EL (cell line): ENCODE measurements at regions not wholly inside any gene's neighbourhood (a gene's known extent, or its start where the extent isn't known, plus 50 kb on each side); places are given as distances from the start of the nearest gene placed in this dataset.
"Not testable (repeated sequence)": the region's sequence is repeated elsewhere in the genome, so short reads cannot be mapped to it uniquely, and the experiment has no call there.

ENCODE experiments used
- DNase-seq: peaks from one replicate; pipeline ENCODE4 v3.0.0-alpha.2; 2016

- DNase-seq = no peak
These were observed 568.4 kb downstream of the REEP3 start for GRCh38 chr10:64089648-64090047.

DNA sequence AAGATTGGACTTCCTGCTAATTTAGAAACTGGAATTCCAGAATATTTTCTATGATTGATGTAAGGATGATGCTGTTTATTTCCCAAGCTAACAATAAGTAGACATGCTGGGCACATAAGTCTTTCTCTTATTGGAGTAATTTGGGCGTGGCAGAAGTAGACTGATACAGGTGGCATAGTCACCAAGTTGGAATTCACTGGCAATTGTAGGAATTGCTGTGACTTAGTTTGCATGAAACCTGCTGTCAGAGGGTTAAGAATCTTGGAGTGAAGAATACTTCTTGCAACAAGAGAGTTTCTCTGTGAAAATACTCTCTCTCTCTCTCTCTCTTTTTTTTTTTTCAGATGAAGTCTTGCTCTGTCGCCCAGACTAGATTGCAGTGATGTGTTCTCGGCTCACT, 569.7 kb downstream of the REEP3 start:
- no peak for DNase-seq

GRCh38 chr10:64091897-64092296, 570.7 kb downstream of the REEP3 start:
- DNase-seq = no peak

DNA sequence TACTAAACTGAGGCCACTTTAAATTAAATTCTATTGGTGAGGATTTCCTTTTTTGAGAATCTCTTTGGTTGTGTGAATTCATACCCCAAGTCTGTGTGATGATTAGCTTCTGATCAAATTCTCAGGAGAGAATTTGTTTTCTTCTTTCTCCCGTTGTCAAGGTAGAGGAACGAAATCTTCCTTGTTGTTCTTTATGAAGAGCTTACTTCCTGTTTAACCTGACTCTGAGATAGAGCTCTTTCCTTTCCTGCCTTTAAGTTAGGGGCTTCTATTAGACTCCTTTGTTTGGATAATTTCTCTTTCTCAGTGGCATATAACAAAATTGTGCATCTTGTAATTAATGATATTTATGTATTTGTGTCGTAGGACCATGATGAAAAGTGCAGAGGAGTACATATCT, 572.1 kb downstream of the REEP3 start:
- DNase-seq = no peak

GRCh38 chr10:64093946-64094535, 572.8 kb downstream of the REEP3 start:
- DNase-seq = no peak

GRCh38 chr10:64096941-64097340, 575.7 kb downstream of the REEP3 start:
- no peak for DNase-seq

- no peak for DNase-seq
These were observed 576.4 kb downstream of the REEP3 start for GRCh38 chr10:64097391-64098122.

DNA sequence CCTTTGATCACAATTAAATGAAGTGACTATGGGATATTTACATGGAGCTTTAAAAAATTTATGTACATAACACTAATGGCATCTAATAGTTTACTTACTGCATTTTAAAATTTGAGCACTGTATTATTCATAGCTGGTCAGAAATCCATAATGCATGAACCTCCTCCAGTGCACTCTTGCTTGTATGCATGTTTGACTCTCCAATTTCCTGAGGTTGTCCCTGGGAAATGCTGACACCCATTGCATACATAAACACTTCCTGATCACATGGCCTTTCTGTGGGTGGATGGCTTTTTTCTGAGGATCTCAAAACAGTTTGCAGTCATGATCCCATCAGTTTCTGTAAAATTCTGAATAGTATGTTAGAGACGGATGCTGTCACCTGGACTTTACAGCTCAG, 577.8 kb downstream of the REEP3 start:
- no peak for DNase-seq

DNA sequence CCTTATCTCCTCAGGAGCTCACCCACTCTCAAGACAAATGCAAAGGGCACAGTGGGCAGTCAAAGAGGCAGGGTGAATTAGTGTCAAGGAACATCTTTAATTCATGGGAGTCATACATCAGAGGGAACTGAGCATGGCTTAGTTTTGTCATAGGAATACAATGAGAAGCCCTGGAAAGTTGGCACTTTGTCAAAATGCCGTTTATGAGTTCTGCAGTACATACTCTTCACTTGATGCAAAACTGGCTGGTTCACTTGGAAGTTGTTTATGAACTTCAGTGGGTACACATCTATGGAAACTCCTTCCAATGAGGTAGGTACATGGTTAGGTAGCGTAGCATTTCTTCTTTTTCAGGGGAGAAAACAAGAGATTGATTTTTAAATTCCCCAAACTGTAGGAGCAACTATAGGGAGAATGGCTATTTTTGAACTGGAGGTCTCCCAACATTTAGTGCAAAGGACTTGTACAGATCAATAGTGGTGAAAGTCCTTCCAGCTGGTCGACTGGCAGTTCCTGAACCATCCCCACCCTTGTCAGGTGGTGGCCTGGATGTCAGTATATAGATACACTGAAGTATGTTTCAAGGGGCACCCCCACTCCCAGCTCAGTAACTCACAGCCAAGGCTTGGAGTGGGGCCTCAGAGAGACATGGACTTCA, 580.5 kb downstream of the REEP3 start:
- DNase-seq = no peak

DNA sequence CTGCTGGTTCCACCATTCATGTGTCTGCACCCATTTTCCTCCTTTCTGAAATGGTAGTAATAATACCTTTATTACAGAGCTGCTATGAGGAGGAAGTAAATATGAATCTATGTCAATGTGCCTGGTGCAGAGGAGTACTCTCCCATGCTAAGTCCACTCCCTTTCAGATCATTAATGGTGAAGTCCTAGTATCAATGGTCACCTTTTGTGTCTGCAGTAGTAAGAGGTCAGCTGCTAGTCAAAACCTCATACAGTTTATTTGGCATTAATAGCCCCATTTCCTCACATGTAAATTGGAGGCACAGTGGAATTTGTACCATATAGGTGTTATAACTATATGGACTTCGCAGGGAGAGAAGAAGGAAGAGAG, 581.0 kb downstream of the REEP3 start:
- no peak for DNase-seq

- DNase-seq = no peak
These were observed 581.7 kb downstream of the REEP3 start for GRCh38 chr10:64102916-64103315.

- no peak for DNase-seq
These were observed 582.7 kb downstream of the REEP3 start for GRCh38 chr10:64103750-64104470.

DNA sequence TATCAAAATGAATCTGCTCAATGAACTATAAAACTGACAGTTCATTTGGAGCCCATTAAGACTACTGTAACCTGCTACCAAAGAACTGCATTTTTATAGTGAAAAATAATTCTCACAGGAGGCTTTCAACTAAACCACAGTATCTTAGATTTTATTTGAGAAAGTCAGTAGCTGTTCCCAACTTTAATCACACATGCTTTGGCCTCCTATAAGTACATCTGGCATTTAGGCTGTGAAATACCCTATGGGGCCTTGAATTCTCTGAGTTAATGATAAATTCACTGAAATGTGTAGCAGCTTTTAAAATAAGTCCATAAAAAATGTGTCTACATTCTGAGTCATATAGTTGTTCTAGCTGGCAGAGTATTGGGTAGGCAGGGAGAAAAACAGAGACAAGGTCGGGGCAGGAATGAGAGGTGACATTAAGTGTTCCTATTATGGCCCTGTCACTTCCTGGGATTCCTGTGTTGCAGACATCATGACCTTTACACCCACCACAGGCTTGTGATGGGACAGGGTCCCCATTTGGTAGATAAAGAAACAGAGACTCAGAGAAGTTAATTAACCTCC, 588.8 kb downstream of the REEP3 start:
- no peak for DNase-seq

DNA sequence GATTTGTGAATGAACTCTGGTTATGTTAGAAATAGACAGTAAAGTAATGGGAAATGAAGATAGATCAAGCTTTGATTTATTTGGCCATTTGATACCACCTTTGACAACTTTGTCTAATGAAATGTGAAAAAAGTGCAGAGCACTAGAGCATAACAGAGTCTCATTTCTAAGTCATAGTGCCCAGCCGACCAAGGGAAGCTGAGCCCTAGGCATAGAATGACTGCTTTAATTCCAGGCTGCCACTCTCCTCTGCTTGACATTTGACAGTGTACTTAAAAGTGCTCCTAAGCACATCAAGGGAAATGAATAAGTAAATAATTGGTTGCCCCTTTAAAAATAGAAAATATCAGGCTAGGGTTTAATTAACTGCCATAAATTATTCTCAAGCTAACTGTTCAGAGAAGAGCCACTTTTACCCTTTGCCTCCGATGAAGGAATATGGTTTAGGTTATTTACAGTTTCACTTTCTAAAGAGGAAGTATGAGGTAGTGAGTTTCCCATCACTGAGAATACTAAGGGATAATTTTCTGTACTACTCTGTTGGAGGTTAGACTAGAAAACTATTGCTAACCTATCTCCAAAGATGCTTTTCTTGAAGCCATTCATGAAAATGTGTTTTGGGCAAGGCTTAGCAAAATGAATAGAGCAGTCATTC, 591.6 kb downstream of the REEP3 start:
- DNase-seq = no peak

DNA sequence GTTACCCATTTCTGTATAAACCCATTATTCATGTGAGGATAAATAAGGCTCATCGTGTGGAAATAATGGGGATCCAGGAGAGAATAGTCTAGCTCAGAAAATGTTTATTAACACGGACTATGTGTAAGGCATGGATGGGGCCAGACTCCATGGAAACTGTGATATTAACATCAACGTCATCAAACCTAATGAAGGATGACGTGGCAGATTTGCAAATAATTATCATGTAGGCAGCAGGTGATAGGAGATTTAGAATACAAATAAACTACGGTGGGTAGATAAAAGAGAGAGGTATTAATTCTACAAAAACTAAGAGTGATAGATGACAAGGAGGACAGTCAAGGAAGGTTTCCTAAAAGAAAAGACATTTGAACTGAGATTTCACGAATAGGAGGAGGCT, 592.2 kb downstream of the REEP3 start:
- DNase-seq = no peak

DNA sequence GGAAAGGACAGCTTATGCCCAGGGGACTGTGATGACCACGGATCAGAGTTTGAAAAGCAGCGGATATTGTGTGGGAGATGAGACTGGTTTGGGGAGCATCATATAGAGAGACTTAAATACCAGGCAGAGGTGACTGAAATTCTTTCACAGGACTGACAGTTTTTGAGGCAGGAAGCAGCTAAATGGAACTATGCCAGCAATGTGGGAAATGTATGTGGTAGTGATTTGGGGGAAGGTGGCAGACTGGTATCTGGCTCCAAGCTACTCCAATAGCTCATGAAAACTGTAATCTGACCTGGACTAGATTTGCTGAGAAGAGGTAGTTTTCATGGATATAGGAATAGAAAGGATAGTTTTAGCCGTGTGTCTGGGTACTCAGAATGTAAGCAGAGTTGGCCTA, 592.6 kb downstream of the REEP3 start:
- DNase-seq = no peak

- DNase-seq = no peak
These were observed 594.3 kb downstream of the REEP3 start for GRCh38 chr10:64115471-64115870.

- no peak for DNase-seq
These were observed 594.9 kb downstream of the REEP3 start for GRCh38 chr10:64115908-64116643.

DNA sequence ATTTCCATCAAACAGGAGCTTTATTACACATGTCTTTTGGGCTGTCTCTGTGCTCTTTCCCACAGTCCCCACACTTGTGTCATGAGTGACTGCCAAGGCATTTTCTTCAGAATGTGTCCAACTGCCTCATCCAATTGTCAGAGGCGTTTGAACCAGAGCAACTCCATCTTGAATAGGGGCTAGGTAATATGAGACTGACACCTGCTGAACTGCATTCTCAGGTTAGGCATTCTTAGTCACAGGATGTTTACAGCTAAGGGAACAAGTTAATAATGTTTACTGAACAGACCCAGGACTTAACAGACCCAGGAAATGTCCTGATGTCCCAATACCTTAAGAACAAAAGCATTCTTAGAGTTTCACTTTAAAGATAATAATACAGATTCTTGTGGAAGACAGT, 595.5 kb downstream of the REEP3 start:
- no peak for DNase-seq

DNA sequence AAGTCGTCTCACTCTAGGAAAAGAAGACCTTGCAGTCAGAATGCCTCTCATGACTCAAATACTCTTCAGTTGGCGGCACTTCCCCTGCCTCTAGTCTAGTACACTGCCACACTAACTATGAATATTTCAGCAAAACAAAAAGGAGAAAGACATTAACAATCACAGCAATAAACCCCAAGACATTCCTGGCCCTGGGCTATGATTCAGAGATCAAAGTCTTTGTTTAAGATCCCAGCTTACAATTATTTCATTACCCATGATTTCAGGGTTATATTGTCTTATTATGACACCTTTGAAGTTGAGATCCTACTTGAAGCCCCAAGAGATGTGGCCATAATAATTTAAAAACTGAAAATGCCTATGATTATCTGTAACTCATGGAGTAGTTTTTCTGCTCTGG, 597.5 kb downstream of the REEP3 start:
- no peak for DNase-seq

GRCh38 chr10:64120301-64120980, 599.2 kb downstream of the REEP3 start:
- not testable (repeated sequence) for DNase-seq

DNA sequence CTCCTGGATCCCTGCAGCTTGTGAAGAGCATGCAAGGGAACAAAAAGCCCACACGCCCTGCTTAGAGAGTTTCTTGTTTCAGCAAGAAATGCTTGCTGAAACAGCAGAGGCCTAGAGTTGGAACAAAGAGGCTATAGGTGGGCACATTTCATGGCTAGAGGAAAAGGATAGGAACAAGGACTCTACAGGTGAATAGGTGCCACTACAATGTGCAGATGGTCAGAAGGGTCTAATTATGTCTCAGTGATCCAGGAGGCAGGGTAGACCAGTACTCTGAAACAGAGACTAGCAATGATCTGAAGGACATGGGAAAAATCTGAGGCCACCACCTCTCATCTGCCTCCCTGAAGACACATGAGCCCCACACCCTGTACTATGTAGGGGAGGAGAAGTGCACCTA, 609.0 kb downstream of the REEP3 start:
- no peak for DNase-seq
